Hepatocyte (in vitro differentiated cells): ENCODE measurements at regions not wholly inside any gene's neighbourhood (a gene's known extent, or its start where the extent isn't known, plus 50 kb on each side); places are given as distances from the start of the nearest gene placed in this dataset.

Source experiments
- DNase-seq: peaks from one replicate; pipeline ENCODE4 v3.0.0-alpha.2; 2016; ENCODE audit warnings: low spot score
- H2AFZ ChIP-seq: fragments of 200-600 bp; sonication (generic); 2 replicates; pipeline ENCODE4 v1.6.0; 2016; ENCODE audit warnings: antibody characterized with exemption, mild to moderate bottlenecking
- H3K27ac ChIP-seq: fragments of 200-600 bp; sonication (generic); 2 replicates; pipeline ENCODE4 v1.5.1; 2016; ENCODE audit warnings: mild to moderate bottlenecking
- H3K27me3 ChIP-seq: fragments of 200-600 bp; sonication (generic); 2 replicates; pipeline ENCODE4 v1.6.1; 2016
- H3K36me3 ChIP-seq: fragments of 200-600 bp; sonication (generic); replicated peaks from 2 replicates; pipeline ENCODE4 v1.5.1; 2016; ENCODE audit warnings: low read depth; ENCODE audit not compliant: insufficient read depth
- H3K4me1 ChIP-seq: fragments of 200-600 bp; sonication (generic); 2 replicates; pipeline ENCODE4 v1.5.1; 2016; ENCODE audit warnings: mild to moderate bottlenecking, moderate library complexity; ENCODE audit not compliant: insufficient read depth
- H3K4me2 ChIP-seq: fragments of 200-600 bp; sonication (generic); 2 replicates; pipeline ENCODE4 v1.6.0; 2016
- H3K4me3 ChIP-seq: fragments of 200-600 bp; sonication (generic); 2 replicates; pipeline ENCODE4 v1.5.1; 2016; ENCODE audit warnings: mild to moderate bottlenecking
- H3K79me2 ChIP-seq: fragments of 200-600 bp; sonication (generic); 2 replicates; pipeline ENCODE4 v1.6.0; 2017; ENCODE audit warnings: mild to moderate bottlenecking
- H3K9me2 ChIP-seq: fragments of 200-600 bp; sonication (generic); replicated peaks from 2 replicates; pipeline ENCODE4 v1.6.0; 2017; ENCODE audit warnings: mild to moderate bottlenecking; ENCODE audit not compliant: insufficient read depth
- H3K9me3 ChIP-seq: fragments of 200-600 bp; sonication (generic); 2 replicates; pipeline ENCODE4 v1.5.1; 2016; ENCODE audit warnings: low read depth, mild to moderate bottlenecking
- H4K20me1 ChIP-seq: fragments of 200-600 bp; sonication (generic); 2 replicates; pipeline ENCODE4 v1.6.0; 2016; ENCODE audit warnings: mild to moderate bottlenecking; ENCODE audit not compliant: insufficient read depth, poor library complexity, severe bottlenecking
- EZH2 ChIP-seq: fragments of 200-600 bp; sonication (generic); IDR thresholded peaks from 2 replicates; pipeline ENCODE4 v1.6.1; 2016; ENCODE audit warnings: antibody characterized with exemption, mild to moderate bottlenecking, borderline replicate concordance
- EZH2phosphoT487 ChIP-seq: fragments of 200-600 bp; sonication (generic); IDR thresholded peaks from one replicate; pipeline ENCODE4 v1.6.1; 2018; ENCODE audit warnings: antibody characterized with exemption, mild to moderate bottlenecking, low read depth, moderate library complexity; ENCODE audit not compliant: unreplicated experiment, severe bottlenecking
- WGBS: methylation state at CpG from one replicate; pipeline ENCODE4 v1.1.6; 2016; ENCODE audit warnings: low lambda C conversion rate; ENCODE audit errors: missing lambda C conversion rate; 5-methylcytosine and 5-hydroxymethylcytosine counted together
- TF ChIP-seq, protein P1 (sequence below): fragments of 200-600 bp; sonication (generic); IDR thresholded peaks from 2 replicates; pipeline ENCODE4 v1.5.1; 2016; ENCODE audit warnings: antibody characterized with exemption, mild to moderate bottlenecking; ENCODE audit not compliant: poor library complexity

- H3K27ac ChIP-seq = no peak overlapping the region
Measured at GRCh38 chr9:117887383-117887782, 183.2 kb downstream of the TLR4 start.

GRCh38 chr9:117887941-117888340, 183.7 kb downstream of the TLR4 start:
- DNase-seq = no peak
- no peaks in the 10 kb centered on the region for H3K27me3 ChIP-seq
- no peaks in the 10 kb centered on the region for H3K79me2 ChIP-seq
- H3K9me2 ChIP-seq = no peaks in the 10 kb centered on the region
- no peak overlapping the region for H3K4me3 ChIP-seq
- H4K20me1 ChIP-seq = no peaks in the 10 kb centered on the region
- WGBS = 92% methylated on average over 3 of the region's 3 CpGs
- no peaks in the 10 kb centered on the region for H3K36me3 ChIP-seq
- no peak overlapping the region for H2AFZ ChIP-seq
- H3K9me3 ChIP-seq = no peaks in the 10 kb centered on the region
- no peak overlapping the region for H3K27ac ChIP-seq
- TF ChIP-seq EZH2 (no peak), EZH2phosphoT487 (no peak)
- TF ChIP-seq, protein P1, sequence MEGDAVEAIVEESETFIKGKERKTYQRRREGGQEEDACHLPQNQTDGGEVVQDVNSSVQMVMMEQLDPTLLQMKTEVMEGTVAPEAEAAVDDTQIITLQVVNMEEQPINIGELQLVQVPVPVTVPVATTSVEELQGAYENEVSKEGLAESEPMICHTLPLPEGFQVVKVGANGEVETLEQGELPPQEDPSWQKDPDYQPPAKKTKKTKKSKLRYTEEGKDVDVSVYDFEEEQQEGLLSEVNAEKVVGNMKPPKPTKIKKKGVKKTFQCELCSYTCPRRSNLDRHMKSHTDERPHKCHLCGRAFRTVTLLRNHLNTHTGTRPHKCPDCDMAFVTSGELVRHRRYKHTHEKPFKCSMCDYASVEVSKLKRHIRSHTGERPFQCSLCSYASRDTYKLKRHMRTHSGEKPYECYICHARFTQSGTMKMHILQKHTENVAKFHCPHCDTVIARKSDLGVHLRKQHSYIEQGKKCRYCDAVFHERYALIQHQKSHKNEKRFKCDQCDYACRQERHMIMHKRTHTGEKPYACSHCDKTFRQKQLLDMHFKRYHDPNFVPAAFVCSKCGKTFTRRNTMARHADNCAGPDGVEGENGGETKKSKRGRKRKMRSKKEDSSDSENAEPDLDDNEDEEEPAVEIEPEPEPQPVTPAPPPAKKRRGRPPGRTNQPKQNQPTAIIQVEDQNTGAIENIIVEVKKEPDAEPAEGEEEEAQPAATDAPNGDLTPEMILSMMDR = no peak
- no peaks in the 10 kb centered on the region for H3K4me1 ChIP-seq
- H3K4me2 ChIP-seq = no peak overlapping the region

More at GRCh38 chr9:117887383-117887782, 183.2 kb downstream of the TLR4 start:
- Histone ChIP-seq H2AFZ (no peak overlapping the region), H3K27me3 (no peaks in the 10 kb centered on the region), H3K4me1 (no peaks in the 10 kb centered on the region), H3K9me3 (no peaks in the 10 kb centered on the region), H3K4me2 (no peak overlapping the region), H4K20me1 (no peaks in the 10 kb centered on the region), H3K9me2 (no peaks in the 10 kb centered on the region), H3K36me3 (no peaks in the 10 kb centered on the region), H3K79me2 (no peaks in the 10 kb centered on the region), H3K4me3 (no peak overlapping the region)
- TF ChIP-seq, protein P1 = no peak
- no peak for TF ChIP-seq EZH2phosphoT487
- DNase-seq = no peak
- WGBS = 81% methylated on average over 2 of the region's 2 CpGs

DNA sequence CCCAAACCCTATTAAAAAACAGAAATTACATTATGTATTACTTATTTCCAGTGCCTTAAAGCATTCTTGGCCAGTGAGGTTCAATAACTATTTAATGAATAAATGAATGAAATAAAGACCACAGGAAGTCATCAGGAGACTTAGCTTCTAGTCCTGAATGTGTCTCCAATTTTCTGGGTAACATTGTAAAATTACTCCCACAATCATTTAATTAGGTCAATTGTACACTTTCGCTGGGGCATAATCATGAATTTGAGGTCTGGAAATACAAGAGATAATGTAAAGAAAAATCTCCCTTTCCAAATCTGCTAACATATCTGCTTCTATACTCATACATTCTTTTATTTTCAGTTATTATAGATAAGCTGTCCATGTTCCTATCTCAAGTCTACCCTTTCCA, 199.2 kb downstream of the TLR4 start:
- H3K9me3 ChIP-seq = no peaks in the 10 kb centered on the region
- H2AFZ ChIP-seq = no peak overlapping the region
- no peaks in the 10 kb centered on the region for H3K27me3 ChIP-seq
- no peaks in the 10 kb centered on the region for H3K9me2 ChIP-seq
- DNase-seq = no peak
- H3K4me3 ChIP-seq = no peak overlapping the region
- 85% methylated on average over 1 of the region's 1 CpG for WGBS
- H3K36me3 ChIP-seq = no peaks in the 10 kb centered on the region
- H4K20me1 ChIP-seq = no peaks in the 10 kb centered on the region
- H3K27ac ChIP-seq = no peak overlapping the region
- no peaks in the 10 kb centered on the region for H3K4me1 ChIP-seq
- no peak overlapping the region for H3K4me2 ChIP-seq
- H3K79me2 ChIP-seq = no peaks in the 10 kb centered on the region
- TF ChIP-seq, protein P1 = no peak

DNA sequence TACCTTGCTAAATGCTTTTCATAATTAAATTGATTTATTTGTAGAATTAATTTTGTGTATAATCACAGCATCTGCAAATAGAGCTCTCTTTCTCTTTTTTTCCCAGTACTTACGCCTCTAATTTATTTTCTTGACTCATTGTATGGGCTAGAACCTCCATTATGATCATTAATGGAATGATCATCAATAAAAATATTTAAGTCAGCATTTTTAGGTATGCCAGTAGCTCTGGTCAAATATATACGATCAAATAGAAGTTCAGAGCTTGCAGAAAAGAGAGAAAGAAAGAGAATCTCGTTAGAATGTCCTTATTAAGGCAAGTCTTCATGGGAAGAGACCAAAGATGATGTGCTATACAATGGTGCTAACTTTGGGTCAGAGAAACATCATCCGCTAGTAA, 202.6 kb downstream of the TLR4 start:
- H3K9me2 ChIP-seq = no peaks in the 10 kb centered on the region
- no peak for TF ChIP-seq EZH2
- TF ChIP-seq, protein P1 = no peak
- TF ChIP-seq EZH2phosphoT487 = no peak
- H3K27me3 ChIP-seq = no peaks in the 10 kb centered on the region
- no peak overlapping the region for H3K27ac ChIP-seq
- no peaks in the 10 kb centered on the region for H3K79me2 ChIP-seq
- no peaks in the 10 kb centered on the region for H3K4me1 ChIP-seq
- DNase-seq = no peak
- H3K4me2 ChIP-seq = no peak overlapping the region
- H3K4me3 ChIP-seq = no peak overlapping the region
- H4K20me1 ChIP-seq = no peaks in the 10 kb centered on the region
- 65% methylated on average over 4 of the region's 4 CpGs for WGBS
- no peak overlapping the region for H2AFZ ChIP-seq
- no peaks in the 10 kb centered on the region for H3K9me3 ChIP-seq
- H3K36me3 ChIP-seq = no peaks in the 10 kb centered on the region
